ENCODE measurements at regions not wholly inside any gene's neighbourhood (a gene's known extent, or its start where the extent isn't known, plus 50 kb on each side); places are given as distances from the start of the nearest gene placed in this dataset.
"Not testable (repeated sequence)": the region's sequence is repeated elsewhere in the genome, so short reads cannot be mapped to it uniquely, and the experiment has no call there.

DNA sequence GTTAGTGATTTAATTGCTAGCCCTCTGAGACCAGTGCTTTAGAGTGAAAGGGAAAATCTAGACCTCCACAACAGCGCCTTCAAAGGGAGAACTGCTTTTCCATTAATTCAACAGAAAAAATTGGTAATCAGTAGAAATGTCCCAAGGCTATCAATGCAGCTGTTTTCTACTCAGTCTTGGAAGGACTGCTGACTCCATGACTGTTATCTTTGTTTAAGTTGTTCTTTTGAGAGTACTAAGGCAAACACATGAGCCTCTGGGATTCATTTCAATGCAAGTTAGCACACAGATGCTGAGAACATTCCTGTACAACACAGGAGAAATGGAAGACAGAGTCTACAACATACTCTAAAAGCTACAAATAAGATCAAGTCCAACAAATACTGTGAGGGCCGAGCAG is 301.7 kb upstream of the PTCHD4 start:
- no peaks in the 10 kb centered on the region for H3K27me3 Mint-ChIP-seq (ENCODE audit: low read depth)
- DNase-seq (no peak), ATAC-seq (no peak)
- H3K9me3 Mint-ChIP-seq (ENCODE audit: insufficient read depth): no peaks in the 10 kb centered on the region
- H3K36me3 Mint-ChIP-seq (ENCODE audit: low read depth): no peaks in the 10 kb centered on the region
- ChIA-PET POLR2A (no interaction called here), CTCF (no interaction called here)
- no peaks in the 10 kb centered on the region for H3K4me1 Mint-ChIP-seq (ENCODE audit: low read depth)
- H3K27ac Mint-ChIP-seq: no peak overlapping the region
- H3K4me3 Mint-ChIP-seq: no peak overlapping the region

DNA sequence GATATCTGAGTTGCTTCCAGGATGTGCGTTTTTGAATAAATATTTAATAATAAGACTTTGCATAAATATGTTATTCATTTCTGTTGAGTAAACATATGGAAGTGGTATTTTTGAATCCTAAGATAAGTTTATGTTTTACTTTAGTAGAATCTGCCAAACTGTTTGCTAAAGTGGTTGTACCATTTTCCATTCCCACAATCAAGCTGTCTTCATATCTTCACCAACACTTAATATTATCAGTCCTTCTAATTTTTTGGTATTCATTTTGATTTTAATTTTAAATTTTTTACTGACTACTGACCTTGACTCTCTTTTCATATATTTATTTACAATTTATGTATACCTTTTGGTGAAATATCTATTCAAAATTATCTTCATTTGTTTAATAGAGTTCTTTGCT is 293.9 kb upstream of the PTCHD4 start:
- no peaks in the 10 kb centered on the region for H3K27me3 Mint-ChIP-seq (ENCODE audit: low read depth)
- H3K27ac Mint-ChIP-seq: no peak overlapping the region
- H3K9me3 Mint-ChIP-seq (ENCODE audit: insufficient read depth): peaks cover 20% of the 10 kb centered on the region
- DNase-seq (no peak), ATAC-seq (no peak)
- H3K4me3 Mint-ChIP-seq: no peak overlapping the region
- no peaks in the 10 kb centered on the region for H3K4me1 Mint-ChIP-seq (ENCODE audit: low read depth)
- no peaks in the 10 kb centered on the region for H3K36me3 Mint-ChIP-seq (ENCODE audit: low read depth)
- CTCF ChIA-PET: no interaction called here
- POLR2A ChIA-PET: no interaction called here

GRCh38 chr6:48403587-48403986 is 292.6 kb upstream of the PTCHD4 start:
- Mint-ChIP-seq H3K9me3 (ENCODE audit: insufficient read depth) (peaks cover 20% of the 10 kb centered on the region), H3K4me3 (no peak overlapping the region), H3K4me1 (ENCODE audit: low read depth) (no peaks in the 10 kb centered on the region), H3K27ac (no peak overlapping the region), H3K36me3 (ENCODE audit: low read depth) (no peaks in the 10 kb centered on the region), H3K27me3 (ENCODE audit: low read depth) (no peaks in the 10 kb centered on the region)
- POLR2A ChIA-PET: no interaction called here
- CTCF ChIA-PET: no interaction called here
- no peak for ATAC-seq
- DNase-seq: no peak

- Mint-ChIP-seq H3K36me3 (ENCODE audit: low read depth) (no peaks in the 10 kb centered on the region), H3K27ac (no peak overlapping the region), H3K4me1 (ENCODE audit: low read depth) (no peaks in the 10 kb centered on the region), H3K9me3 (ENCODE audit: insufficient read depth) (peaks cover 15% of the 10 kb centered on the region), H3K27me3 (ENCODE audit: low read depth) (no peaks in the 10 kb centered on the region), H3K4me3 (no peak overlapping the region)
- ChIA-PET CTCF (no interaction called here), POLR2A (no interaction called here)
- DNase-seq (no peak), ATAC-seq (no peak)
These were observed 290.0 kb upstream of the PTCHD4 start for GRCh38 chr6:48401016-48401415.

- no peak for ATAC-seq
- no peak for DNase-seq
- Mint-ChIP-seq H3K4me3 (no peak overlapping the region), H3K27me3 (ENCODE audit: low read depth) (no peaks in the 10 kb centered on the region), H3K36me3 (ENCODE audit: low read depth) (no peaks in the 10 kb centered on the region), H3K9me3 (ENCODE audit: insufficient read depth) (peaks cover 9% of the 10 kb centered on the region), H3K27ac (no peak overlapping the region), H3K4me1 (ENCODE audit: low read depth) (no peaks in the 10 kb centered on the region)
- ChIA-PET CTCF (no interaction called here), POLR2A (no interaction called here)
These were observed 286.9 kb upstream of the PTCHD4 start for GRCh38 chr6:48397887-48398286.

DNA sequence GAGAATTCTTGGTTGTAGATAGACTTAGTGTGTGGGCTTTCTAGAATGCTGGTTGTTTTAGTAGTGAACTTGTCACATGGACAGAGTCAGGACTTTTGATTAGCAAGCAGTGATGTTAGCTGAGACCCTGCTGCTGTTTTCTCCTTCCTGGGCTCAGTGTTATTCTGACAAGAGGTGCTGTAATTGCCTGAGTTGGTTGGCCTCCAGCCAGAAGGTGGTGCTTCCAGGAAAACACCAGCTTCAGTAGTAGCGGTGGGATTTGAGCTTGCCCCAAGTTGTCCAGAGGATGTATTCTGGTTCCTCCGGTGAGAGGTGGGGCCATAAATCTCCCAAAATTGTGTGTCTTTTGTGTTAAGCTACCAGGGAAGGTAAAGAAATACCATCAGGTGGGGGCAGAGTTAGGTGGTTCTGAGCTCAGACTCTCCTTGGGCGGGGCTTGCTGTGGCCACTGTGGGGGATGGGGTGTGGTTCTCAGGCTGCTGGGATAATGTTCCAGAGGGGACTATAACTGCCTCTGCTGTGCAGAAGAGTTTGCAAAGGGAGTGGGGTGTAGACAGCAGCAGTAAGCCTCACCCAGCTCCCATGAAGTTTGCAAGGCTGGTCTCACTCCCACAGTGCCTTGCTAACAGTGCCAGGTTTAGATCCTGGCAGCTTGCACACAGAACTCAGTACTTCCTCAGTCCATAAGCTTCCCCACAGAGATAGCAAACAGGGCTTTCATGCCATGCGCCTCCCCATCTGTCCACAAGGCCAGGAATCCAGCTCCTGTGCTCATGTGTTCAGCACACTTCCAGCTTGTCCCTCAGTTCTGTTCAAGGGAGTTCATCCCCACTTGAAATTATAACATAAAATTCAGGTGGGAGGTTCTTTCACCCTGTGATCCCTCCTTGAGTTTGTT is 278.4 kb upstream of the PTCHD4 start:
- H3K9me3 Mint-ChIP-seq (ENCODE audit: insufficient read depth): peaks cover 5% of the 10 kb centered on the region
- no peaks in the 10 kb centered on the region for H3K27me3 Mint-ChIP-seq (ENCODE audit: low read depth)
- no peak overlapping the region for H3K4me3 Mint-ChIP-seq
- ChIA-PET CTCF (no interaction called here), POLR2A (no interaction called here)
- H3K36me3 Mint-ChIP-seq (ENCODE audit: low read depth): no peaks in the 10 kb centered on the region
- DNase-seq: no peak
- no peak overlapping the region for H3K27ac Mint-ChIP-seq
- no peaks in the 10 kb centered on the region for H3K4me1 Mint-ChIP-seq (ENCODE audit: low read depth)
- ATAC-seq: no peak

GRCh38 chr6:48388044-48388443 is 277.0 kb upstream of the PTCHD4 start:
- H3K4me1 Mint-ChIP-seq (ENCODE audit: low read depth): no peaks in the 10 kb centered on the region
- ATAC-seq (no peak), DNase-seq (no peak)
- H3K4me3 Mint-ChIP-seq: no peak overlapping the region
- CTCF ChIA-PET: no interaction called here
- H3K27me3 Mint-ChIP-seq (ENCODE audit: low read depth): no peaks in the 10 kb centered on the region
- H3K27ac Mint-ChIP-seq: no peak overlapping the region
- peaks cover 5% of the 10 kb centered on the region for H3K9me3 Mint-ChIP-seq (ENCODE audit: insufficient read depth)
- POLR2A ChIA-PET: no interaction called here
- H3K36me3 Mint-ChIP-seq (ENCODE audit: low read depth): no peaks in the 10 kb centered on the region

DNA sequence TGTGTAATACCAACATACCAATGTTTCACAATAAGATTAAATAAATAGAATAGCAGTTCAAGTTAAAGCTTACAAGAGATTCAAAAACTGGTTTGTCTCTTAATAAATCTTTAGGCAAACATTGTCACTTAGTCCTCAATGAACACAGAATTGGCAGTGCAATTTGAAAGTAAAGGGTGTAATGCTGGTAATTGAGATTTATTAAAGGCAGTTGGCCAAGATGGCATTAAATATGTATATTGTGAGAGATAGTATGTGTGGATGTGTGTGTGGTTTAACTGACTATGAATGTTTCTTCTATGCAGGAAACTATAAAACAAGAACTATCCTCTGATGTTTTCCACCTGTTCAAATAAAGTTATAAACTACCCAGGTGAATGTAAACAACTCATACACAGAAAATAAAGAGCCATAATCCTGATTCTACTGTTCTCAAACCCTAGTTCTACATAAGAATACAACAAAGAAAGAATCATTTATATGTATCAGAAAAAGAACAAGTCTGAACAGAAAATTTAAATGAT is 267.9 kb upstream of the PTCHD4 start:
- no peaks in the 10 kb centered on the region for H3K4me1 Mint-ChIP-seq (ENCODE audit: low read depth)
- ChIA-PET CTCF (no interaction called here), POLR2A (interaction anchor here (0.7 kb wide), 1 partner anchor 867 kb away, joined by 3 read pairs; no protein-coding TSS in a partner anchor)
- H3K9me3 Mint-ChIP-seq (ENCODE audit: insufficient read depth): no peaks in the 10 kb centered on the region
- H3K27me3 Mint-ChIP-seq (ENCODE audit: low read depth): no peaks in the 10 kb centered on the region
- DNase-seq (no peak), ATAC-seq (no peak)
- no peak overlapping the region for H3K27ac Mint-ChIP-seq
- no peaks in the 10 kb centered on the region for H3K36me3 Mint-ChIP-seq (ENCODE audit: low read depth)
- H3K4me3 Mint-ChIP-seq: no peak overlapping the region

- no peaks in the 10 kb centered on the region for H3K27me3 Mint-ChIP-seq (ENCODE audit: low read depth)
- ChIA-PET CTCF (no interaction called here), POLR2A (no interaction called here)
- no peak overlapping the region for H3K4me3 Mint-ChIP-seq
- no peaks in the 10 kb centered on the region for H3K36me3 Mint-ChIP-seq (ENCODE audit: low read depth)
- no peaks in the 10 kb centered on the region for H3K9me3 Mint-ChIP-seq (ENCODE audit: insufficient read depth)
- H3K27ac Mint-ChIP-seq: no peak overlapping the region
- ATAC-seq (no peak), DNase-seq (no peak)
- no peaks in the 10 kb centered on the region for H3K4me1 Mint-ChIP-seq (ENCODE audit: low read depth)
These were observed 266.1 kb upstream of the PTCHD4 start for GRCh38 chr6:48377115-48377514.

- DNase-seq; CTCF ChIA-PET; H3K4me3 Mint-ChIP-seq; ATAC-seq; H3K4me1 Mint-ChIP-seq (ENCODE audit: low read depth); H3K36me3 Mint-ChIP-seq (ENCODE audit: low read depth); H3K27ac Mint-ChIP-seq; POLR2A ChIA-PET; H3K27me3 Mint-ChIP-seq (ENCODE audit: low read depth): not testable (repeated sequence)
- H3K9me3 Mint-ChIP-seq (ENCODE audit: insufficient read depth): peaks cover 13% of the 10 kb centered on the region
These were observed 260.2 kb upstream of the PTCHD4 start for GRCh38 chr6:48371226-48371625.

DNA sequence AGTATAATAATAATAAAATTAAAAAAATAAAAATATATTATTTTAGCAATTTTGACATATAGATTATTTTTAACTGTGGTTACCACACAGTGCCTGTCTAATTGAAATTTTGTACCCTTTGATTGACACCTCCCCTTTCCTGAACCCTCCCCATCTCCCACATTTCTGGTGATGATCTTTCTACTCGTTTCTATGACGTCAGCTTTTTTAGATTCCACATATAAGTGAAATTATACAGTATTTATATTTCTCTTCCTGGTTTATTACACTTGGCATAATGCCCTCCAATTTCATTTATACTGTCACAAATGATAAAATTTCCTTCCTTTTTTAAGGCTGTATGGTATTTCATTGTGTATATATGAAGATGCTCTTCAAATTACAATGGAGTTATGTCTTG is 258.1 kb upstream of the PTCHD4 start:
- no peak overlapping the region for H3K27ac Mint-ChIP-seq
- DNase-seq: no peak
- ChIA-PET CTCF (no interaction called here), POLR2A (no interaction called here)
- peaks cover 13% of the 10 kb centered on the region for H3K9me3 Mint-ChIP-seq (ENCODE audit: insufficient read depth)
- no peak for ATAC-seq
- H3K4me3 Mint-ChIP-seq: no peak overlapping the region
- no peaks in the 10 kb centered on the region for H3K36me3 Mint-ChIP-seq (ENCODE audit: low read depth)
- no peaks in the 10 kb centered on the region for H3K4me1 Mint-ChIP-seq (ENCODE audit: low read depth)
- H3K27me3 Mint-ChIP-seq (ENCODE audit: low read depth): no peaks in the 10 kb centered on the region

- no peaks in the 10 kb centered on the region for H3K36me3 Mint-ChIP-seq (ENCODE audit: low read depth)
- H3K27ac Mint-ChIP-seq: no peak overlapping the region
- H3K9me3 Mint-ChIP-seq (ENCODE audit: insufficient read depth): no peaks in the 10 kb centered on the region
- ATAC-seq (no peak), DNase-seq (no peak)
- H3K27me3 Mint-ChIP-seq (ENCODE audit: low read depth): no peaks in the 10 kb centered on the region
- H3K4me1 Mint-ChIP-seq (ENCODE audit: low read depth): no peaks in the 10 kb centered on the region
- POLR2A ChIA-PET: no interaction called here
- CTCF ChIA-PET: no interaction called here
- H3K4me3 Mint-ChIP-seq: no peak overlapping the region
These were observed 214.7 kb upstream of the PTCHD4 start for GRCh38 chr6:48325701-48326100.

GRCh38 chr6:48318670-48319069 is 207.7 kb upstream of the PTCHD4 start:
- POLR2A ChIA-PET: no interaction called here

More at GRCh38 chr6:48318670-48319069, 207.7 kb upstream of the PTCHD4 start:
- ATAC-seq (no peak), DNase-seq (no peak)
- Mint-ChIP-seq H3K4me3 (no peak overlapping the region), H3K4me1 (ENCODE audit: low read depth) (no peaks in the 10 kb centered on the region), H3K27me3 (ENCODE audit: low read depth) (no peaks in the 10 kb centered on the region), H3K9me3 (ENCODE audit: insufficient read depth) (no peaks in the 10 kb centered on the region), H3K36me3 (ENCODE audit: low read depth) (no peaks in the 10 kb centered on the region), H3K27ac (no peak overlapping the region)
- CTCF ChIA-PET: no interaction called here

Data from activated CD8-positive, alpha-beta T cell treated with anti-CD3 and anti-CD28 coated beads, Interleukin-2, amount 10 ng/mL, durations not matched to agents 7 days and 5 days (primary cell).